Thoracic aorta (tissue), 2 donors: ENCODE measurements at regions not wholly inside any gene's neighbourhood (a gene's known extent, or its start where the extent isn't known, plus 50 kb on each side); places are given as distances from the start of the nearest gene placed in this dataset.
A peak's percentile ranks its signal among the peaks of the same experiment; 100 is the strongest.

Source experiments
- ATAC-seq: fragments of 150-250 bp; one replicate; pipeline ENCODE4 v1.8.0; 2017; ENCODE audit warnings: low read depth; ENCODE audit not compliant: insufficient number of reproducible peaks, low FRiP score
- DNase-seq: peaks from one replicate; pipeline ENCODE4 v3.0.0-alpha.2; 2020; ENCODE audit warnings: low spot score
- H3K27ac ChIP-seq, 2 donors: fragments of 200-600 bp; sonication (generic); 1 replicate in 1 of 2; 2 replicates in 1 of 2; pipeline ENCODE4 v1.5.1; 2016; ENCODE audit warnings: mild to moderate bottlenecking in 2 of 2, moderate library complexity in 2 of 2
- H3K27me3 ChIP-seq: fragments of 200-600 bp; sonication (generic); replicated peaks from 2 replicates; pipeline ENCODE4 v1.6.0; 2016; ENCODE audit warnings: mild to moderate bottlenecking; ENCODE audit not compliant: insufficient read depth
- H3K36me3 ChIP-seq: fragments of 200-600 bp; sonication (generic); one replicate; pipeline ENCODE4 v1.5.1; 2016
- H3K4me1 ChIP-seq, 2 donors: fragments of 200-600 bp; sonication (generic); 1 replicate in 1 of 2; 2 replicates in 1 of 2; pipeline versions ENCODE4 v1.5.1 to v1.6.0; 2016; ENCODE audit warnings: low read depth in 2 of 2, mild to moderate bottlenecking in 1 of 2; ENCODE audit not compliant: control insufficient read depth in 1 of 2
- H3K4me3 ChIP-seq: fragments of 200-600 bp; sonication (generic); 2 replicates; pipeline ENCODE4 v1.5.1; 2016; ENCODE audit warnings: mild to moderate bottlenecking
- H3K9me3 ChIP-seq: fragments of 200-600 bp; sonication (generic); 2 replicates; pipeline ENCODE4 v1.5.1; 2016
- CTCF ChIP-seq: fragments of 200-600 bp; sonication (generic); IDR thresholded peaks from one replicate; pipeline ENCODE4 v1.5.1; 2019; ENCODE audit warnings: antibody characterized with exemption

GRCh38 chr1:55569417-55569816, 354.3 kb upstream of the USP24 start:
- Histone ChIP-seq H3K4me3 (no peak overlapping the region), H3K36me3 (no peaks in the 10 kb centered on the region), H3K9me3 (no peaks in the 10 kb centered on the region), H3K4me1 (no peaks in the 10 kb centered on the region), H3K27me3 (no peaks in the 10 kb centered on the region), H3K27ac (no peak overlapping the region)
- DNase-seq (no peak), ATAC-seq (no peak)
- no peak for TF ChIP-seq CTCF

- no peak for ATAC-seq
These were observed 353.6 kb upstream of the USP24 start for GRCh38 chr1:55568732-55569131.

GRCh38 chr1:55560266-55560665, 345.1 kb upstream of the USP24 start:
- Histone ChIP-seq H3K4me3 (no peak overlapping the region), H3K27me3 (no peaks in the 10 kb centered on the region), H3K4me1 (peaks cover 7 to 33% of the 10 kb centered on the region in 2 donors), H3K36me3 (no peaks in the 10 kb centered on the region), H3K9me3 (no peaks in the 10 kb centered on the region), H3K27ac (peak overlapping the region in 1 of 2 donors; percentile 18)
- no peak for TF ChIP-seq CTCF
- DNase-seq (no peak), ATAC-seq (no peak)

More at GRCh38 chr1:55568732-55569131, 353.6 kb upstream of the USP24 start:
- H3K27ac ChIP-seq, result no peak overlapping the region
- H3K4me1 ChIP-seq, result no peaks in the 10 kb centered on the region
- no peaks in the 10 kb centered on the region for H3K36me3 ChIP-seq
- H3K27me3 ChIP-seq, result no peaks in the 10 kb centered on the region
- no peak for DNase-seq
- TF ChIP-seq CTCF, result no peak
- H3K4me3 ChIP-seq, result no peak overlapping the region
- no peaks in the 10 kb centered on the region for H3K9me3 ChIP-seq

DNA sequence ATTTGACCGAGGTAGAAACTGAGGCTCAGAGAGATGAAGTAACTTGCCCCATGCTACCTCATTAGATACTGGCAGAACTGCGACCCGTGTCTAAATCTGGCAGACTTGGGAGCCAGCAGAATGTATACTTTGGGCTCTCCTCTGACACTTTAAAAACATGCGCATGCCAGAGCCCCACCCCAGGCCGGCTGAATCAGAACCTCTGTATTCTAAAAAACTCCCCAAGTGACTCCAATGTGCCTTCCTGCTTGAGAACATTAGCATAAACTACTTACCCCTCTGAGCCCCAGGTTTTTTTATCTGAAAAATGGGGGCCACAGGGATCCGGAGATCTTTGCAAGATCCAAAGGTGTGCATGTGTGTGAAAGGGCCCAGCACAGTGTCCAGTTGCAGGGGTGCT, 344.7 kb upstream of the USP24 start:
- no peak for DNase-seq
- no peaks in the 10 kb centered on the region for H3K9me3 ChIP-seq
- H3K4me3 ChIP-seq, result no peak overlapping the region
- H3K4me1 ChIP-seq, result peaks cover 7 to 33% of the 10 kb centered on the region in 2 donors
- no peak for TF ChIP-seq CTCF
- H3K27me3 ChIP-seq, result no peaks in the 10 kb centered on the region
- H3K27ac ChIP-seq, result peak overlapping the region in 1 of 2 donors; percentile 18
- H3K36me3 ChIP-seq, result no peaks in the 10 kb centered on the region
- no peak for ATAC-seq

DNA sequence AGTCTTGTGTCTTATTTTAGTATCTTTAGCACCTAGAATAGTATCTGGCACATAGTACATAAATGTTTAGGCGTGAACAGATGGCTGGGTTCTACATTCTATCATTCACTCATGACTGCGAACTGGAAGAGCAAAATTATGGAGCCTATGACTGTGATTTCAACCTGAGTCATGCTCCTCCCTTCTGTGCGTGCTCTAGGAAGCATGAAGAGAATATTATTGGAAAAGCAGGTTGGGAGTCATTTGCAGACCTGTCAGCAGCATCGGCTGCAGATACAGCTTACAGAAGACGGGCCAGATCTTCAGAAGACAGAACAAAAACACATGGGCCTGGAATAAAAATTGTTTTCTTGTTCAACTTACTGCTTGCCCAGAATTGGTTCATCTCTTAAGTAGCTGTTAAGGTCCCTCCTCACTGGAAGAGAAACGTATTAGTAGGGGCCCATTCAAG, 344.0 kb upstream of the USP24 start:
- Histone ChIP-seq H3K27me3 (no peaks in the 10 kb centered on the region), H3K4me1 (peaks cover 7 to 33% of the 10 kb centered on the region in 2 donors), H3K4me3 (no peak overlapping the region), H3K36me3 (no peaks in the 10 kb centered on the region), H3K9me3 (no peaks in the 10 kb centered on the region), H3K27ac (no peak overlapping the region)
- DNase-seq (no peak), ATAC-seq (no peak)
- TF ChIP-seq CTCF, result no peak
